Liver (tissue), 3 donors: ENCODE measurements at regions not wholly inside any gene's neighbourhood (a gene's known extent, or its start where the extent isn't known, plus 50 kb on each side); places are given as distances from the start of the nearest gene placed in this dataset.

Experiments
- EGR1 ChIP-seq, 2 donors: IDR thresholded peaks; 2 replicates each; pipeline ENCODE4 v1.6.1; 2016 to 2018; ENCODE audit warnings: antibody characterized with exemption in 2 of 2, low read depth in 2 of 2
- RXRA ChIP-seq, 2 donors: IDR thresholded peaks; 2 replicates each; pipeline ENCODE4 v1.6.1; 2017 to 2018; ENCODE audit warnings: antibody characterized with exemption in 2 of 2, mild to moderate bottlenecking in 1 of 2
- YY1 ChIP-seq: IDR thresholded peaks from 2 replicates; pipeline ENCODE4 v1.6.1; 2016; ENCODE audit warnings: antibody characterized with exemption, mild to moderate bottlenecking
- TF ChIP-seq, protein P1 (sequence below): fragments of 150-350 bp; IDR thresholded peaks from 2 replicates; pipeline ENCODE4 v1.5.1; 2017; ENCODE audit warnings: improper control_type of control experiment, low read depth, low read length; ENCODE audit not compliant: missing input control
- TF ChIP-seq, protein P2 (sequence below): IDR thresholded peaks from 2 replicates; pipeline ENCODE4 v1.6.1; 2016; ENCODE audit warnings: antibody characterized with exemption
- donor health status: healthy.
- donor health status: healthy.

DNA sequence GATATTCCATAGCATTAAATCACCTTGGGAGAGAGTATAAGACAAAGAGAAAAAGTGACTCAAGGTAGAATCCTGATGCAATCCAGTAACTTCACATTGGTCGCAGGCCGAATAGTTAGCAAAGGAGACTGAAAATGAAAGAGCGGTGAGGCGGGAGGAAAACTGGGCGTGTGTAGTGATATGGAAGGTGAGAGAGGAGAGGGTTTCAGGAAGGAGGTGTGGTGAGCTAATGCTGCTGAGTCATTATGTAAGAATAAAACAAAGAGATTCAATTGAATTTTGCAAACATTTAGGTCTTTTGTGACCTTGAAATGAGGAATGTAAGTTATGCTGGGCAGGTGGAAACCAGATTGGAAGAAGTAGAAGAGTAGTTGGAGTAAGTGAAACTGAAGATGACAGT lies 235.3 kb downstream of the C3orf38 start:
- TF ChIP-seq, protein P1, sequence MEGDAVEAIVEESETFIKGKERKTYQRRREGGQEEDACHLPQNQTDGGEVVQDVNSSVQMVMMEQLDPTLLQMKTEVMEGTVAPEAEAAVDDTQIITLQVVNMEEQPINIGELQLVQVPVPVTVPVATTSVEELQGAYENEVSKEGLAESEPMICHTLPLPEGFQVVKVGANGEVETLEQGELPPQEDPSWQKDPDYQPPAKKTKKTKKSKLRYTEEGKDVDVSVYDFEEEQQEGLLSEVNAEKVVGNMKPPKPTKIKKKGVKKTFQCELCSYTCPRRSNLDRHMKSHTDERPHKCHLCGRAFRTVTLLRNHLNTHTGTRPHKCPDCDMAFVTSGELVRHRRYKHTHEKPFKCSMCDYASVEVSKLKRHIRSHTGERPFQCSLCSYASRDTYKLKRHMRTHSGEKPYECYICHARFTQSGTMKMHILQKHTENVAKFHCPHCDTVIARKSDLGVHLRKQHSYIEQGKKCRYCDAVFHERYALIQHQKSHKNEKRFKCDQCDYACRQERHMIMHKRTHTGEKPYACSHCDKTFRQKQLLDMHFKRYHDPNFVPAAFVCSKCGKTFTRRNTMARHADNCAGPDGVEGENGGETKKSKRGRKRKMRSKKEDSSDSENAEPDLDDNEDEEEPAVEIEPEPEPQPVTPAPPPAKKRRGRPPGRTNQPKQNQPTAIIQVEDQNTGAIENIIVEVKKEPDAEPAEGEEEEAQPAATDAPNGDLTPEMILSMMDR, result no peak
- TF ChIP-seq, protein P2, sequence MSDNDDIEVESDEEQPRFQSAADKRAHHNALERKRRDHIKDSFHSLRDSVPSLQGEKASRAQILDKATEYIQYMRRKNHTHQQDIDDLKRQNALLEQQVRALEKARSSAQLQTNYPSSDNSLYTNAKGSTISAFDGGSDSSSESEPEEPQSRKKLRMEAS, result no peak
- no peak for TF ChIP-seq EGR1 (IDR thresholded peaks at IDR 0.05; ENCODE audit: low read depth in 2 of 2)
- no peak for TF ChIP-seq RXRA (IDR thresholded peaks at IDR 0.05)
- no peak for TF ChIP-seq YY1
